Esophagus muscularis mucosa (tissue), 4 donors: ENCODE measurements at regions not wholly inside any gene's neighbourhood (a gene's known extent, or its start where the extent isn't known, plus 50 kb on each side); places are given as distances from the start of the nearest gene placed in this dataset.

ENCODE experiments used
- EP300 ChIP-seq: sonication (generic); formaldehyde crosslinking; IDR thresholded peaks from one replicate; pipeline ENCODE4 v1.6.1; 2017; ENCODE audit warnings: antibody characterized with exemption
- POLR2A ChIP-seq: fragments of 450-650 bp; IDR thresholded peaks from one replicate; pipeline ENCODE4 v1.6.1; 2017; ENCODE audit warnings: antibody characterized with exemption, moderate library complexity, mild to moderate bottlenecking, low read depth
- TF ChIP-seq, protein P1 (sequence below), 3 experiments: fragments of 200-600 bp in 2 of 3; fragments of 450-650 bp in 1 of 3; sonication (generic) in 2 of 3; IDR thresholded peaks; one replicate each; pipeline ENCODE4 v1.5.1; 2017 to 2019; ENCODE audit warnings: antibody characterized with exemption in 3 of 3, mild to moderate bottlenecking in 2 of 3, moderate library complexity in 1 of 3

DNA sequence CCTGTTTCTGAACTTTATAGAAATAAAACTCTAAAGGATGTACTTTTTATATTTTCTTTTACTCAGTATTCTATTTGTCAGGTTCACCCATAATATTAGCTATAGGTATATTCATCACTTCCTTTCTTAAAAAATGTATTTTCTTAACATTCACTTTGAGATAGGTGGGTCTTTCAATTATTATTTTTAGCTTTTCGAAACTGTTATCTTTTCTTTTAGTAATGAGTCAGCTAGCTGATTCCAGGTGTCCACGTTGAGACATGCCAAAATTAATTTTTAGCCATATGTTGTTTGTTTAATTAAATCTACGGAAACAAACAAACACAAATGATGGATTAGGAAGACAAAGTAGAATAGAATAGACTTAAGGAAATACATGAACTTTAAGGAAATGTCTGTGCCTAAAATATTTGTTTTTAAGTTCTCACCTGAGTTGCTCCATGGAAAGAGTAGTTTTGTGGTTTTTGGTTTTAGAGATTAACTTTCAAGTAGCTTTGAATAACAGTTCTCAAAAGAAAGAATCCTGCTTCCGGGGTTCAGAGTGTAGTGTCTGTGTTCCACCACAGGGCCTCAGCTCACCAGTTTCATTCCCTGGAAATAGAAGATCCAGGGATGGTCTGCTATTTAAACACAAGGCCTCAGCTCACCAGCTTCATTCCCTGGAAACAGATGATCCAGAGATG is 435.0 kb downstream of the HAO1 start:
- TF ChIP-seq, protein P1, sequence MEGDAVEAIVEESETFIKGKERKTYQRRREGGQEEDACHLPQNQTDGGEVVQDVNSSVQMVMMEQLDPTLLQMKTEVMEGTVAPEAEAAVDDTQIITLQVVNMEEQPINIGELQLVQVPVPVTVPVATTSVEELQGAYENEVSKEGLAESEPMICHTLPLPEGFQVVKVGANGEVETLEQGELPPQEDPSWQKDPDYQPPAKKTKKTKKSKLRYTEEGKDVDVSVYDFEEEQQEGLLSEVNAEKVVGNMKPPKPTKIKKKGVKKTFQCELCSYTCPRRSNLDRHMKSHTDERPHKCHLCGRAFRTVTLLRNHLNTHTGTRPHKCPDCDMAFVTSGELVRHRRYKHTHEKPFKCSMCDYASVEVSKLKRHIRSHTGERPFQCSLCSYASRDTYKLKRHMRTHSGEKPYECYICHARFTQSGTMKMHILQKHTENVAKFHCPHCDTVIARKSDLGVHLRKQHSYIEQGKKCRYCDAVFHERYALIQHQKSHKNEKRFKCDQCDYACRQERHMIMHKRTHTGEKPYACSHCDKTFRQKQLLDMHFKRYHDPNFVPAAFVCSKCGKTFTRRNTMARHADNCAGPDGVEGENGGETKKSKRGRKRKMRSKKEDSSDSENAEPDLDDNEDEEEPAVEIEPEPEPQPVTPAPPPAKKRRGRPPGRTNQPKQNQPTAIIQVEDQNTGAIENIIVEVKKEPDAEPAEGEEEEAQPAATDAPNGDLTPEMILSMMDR (IDR thresholded peaks at IDR 0.05) = no peak
- TF ChIP-seq POLR2A (no peak), EP300 (no peak)
